ENCODE measurements at regions not wholly inside any gene's neighbourhood (a gene's known extent, or its start where the extent isn't known, plus 50 kb on each side); places are given as distances from the start of the nearest gene placed in this dataset.

DNA sequence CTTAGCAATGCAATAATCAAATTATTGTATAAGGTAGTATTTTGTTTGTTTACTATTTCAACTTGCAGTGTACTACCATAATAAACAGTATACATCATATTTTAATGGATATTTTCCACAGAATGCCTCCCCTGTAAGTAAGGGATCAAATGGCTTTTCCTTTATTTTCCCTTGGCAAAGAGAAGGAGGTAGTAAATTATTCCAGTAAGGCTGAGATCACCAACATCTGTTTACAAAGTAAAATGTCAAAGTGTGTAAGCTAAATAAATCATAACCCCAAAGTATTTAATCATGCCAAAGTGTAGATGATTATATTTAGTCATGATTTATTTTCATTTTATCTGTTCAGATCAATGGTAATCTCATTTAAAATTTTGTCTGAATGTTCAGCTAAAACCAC is 537.6 kb downstream of the PRDM9 start:
- no peak for TF ChIP-seq POLR2AphosphoS5 (IDR thresholded peaks at IDR 0.05; ENCODE audit: insufficient read depth in 1 of 2, low read depth in 1 of 2)
- TF ChIP-seq, protein P1, sequence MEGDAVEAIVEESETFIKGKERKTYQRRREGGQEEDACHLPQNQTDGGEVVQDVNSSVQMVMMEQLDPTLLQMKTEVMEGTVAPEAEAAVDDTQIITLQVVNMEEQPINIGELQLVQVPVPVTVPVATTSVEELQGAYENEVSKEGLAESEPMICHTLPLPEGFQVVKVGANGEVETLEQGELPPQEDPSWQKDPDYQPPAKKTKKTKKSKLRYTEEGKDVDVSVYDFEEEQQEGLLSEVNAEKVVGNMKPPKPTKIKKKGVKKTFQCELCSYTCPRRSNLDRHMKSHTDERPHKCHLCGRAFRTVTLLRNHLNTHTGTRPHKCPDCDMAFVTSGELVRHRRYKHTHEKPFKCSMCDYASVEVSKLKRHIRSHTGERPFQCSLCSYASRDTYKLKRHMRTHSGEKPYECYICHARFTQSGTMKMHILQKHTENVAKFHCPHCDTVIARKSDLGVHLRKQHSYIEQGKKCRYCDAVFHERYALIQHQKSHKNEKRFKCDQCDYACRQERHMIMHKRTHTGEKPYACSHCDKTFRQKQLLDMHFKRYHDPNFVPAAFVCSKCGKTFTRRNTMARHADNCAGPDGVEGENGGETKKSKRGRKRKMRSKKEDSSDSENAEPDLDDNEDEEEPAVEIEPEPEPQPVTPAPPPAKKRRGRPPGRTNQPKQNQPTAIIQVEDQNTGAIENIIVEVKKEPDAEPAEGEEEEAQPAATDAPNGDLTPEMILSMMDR (IDR thresholded peaks at IDR 0.05): no peak
